ENCODE measurements at regions not wholly inside any gene's neighbourhood (a gene's known extent, or its start where the extent isn't known, plus 50 kb on each side); places are given as distances from the start of the nearest gene placed in this dataset.

- DNase-seq: no peak
Observed at GRCh38 chr20:22652681-22653588, 68.6 kb upstream of the FOXA2 start.

- DNase-seq: no peak
Observed at GRCh38 chr20:22653658-22654642, 69.6 kb upstream of the FOXA2 start.

GRCh38 chr20:22663528-22664025 lies 79.2 kb upstream of the FOXA2 start:
- no peak for DNase-seq

GRCh38 chr20:22667198-22667597 lies 82.8 kb upstream of the FOXA2 start:
- DNase-seq: no peak

- DNase-seq: no peak
Observed at GRCh38 chr20:22672191-22672590, 87.8 kb upstream of the FOXA2 start.

GRCh38 chr20:22673467-22673866 lies 89.1 kb upstream of the FOXA2 start:
- no peak for DNase-seq

- DNase-seq: no peak
Observed at GRCh38 chr20:22675341-22675740, 91.0 kb upstream of the FOXA2 start.

GRCh38 chr20:22678678-22679077 lies 94.3 kb upstream of the FOXA2 start:
- no peak for DNase-seq

GRCh38 chr20:22679197-22679596 lies 94.8 kb upstream of the FOXA2 start:
- no peak for DNase-seq

- DNase-seq: no peak
Observed at GRCh38 chr20:22680031-22680740, 95.8 kb upstream of the FOXA2 start.

GRCh38 chr20:22681591-22682248 lies 97.3 kb upstream of the FOXA2 start:
- DNase-seq: no peak

- DNase-seq: no peak
Observed at GRCh38 chr20:22682381-22682780, 98.0 kb upstream of the FOXA2 start.

GRCh38 chr20:22684072-22684762 lies 99.8 kb upstream of the FOXA2 start:
- DNase-seq: peak; percentile 11

- no peak for DNase-seq
Observed at GRCh38 chr20:22684763-22685443, 100.5 kb upstream of the FOXA2 start.

- DNase-seq: peak; percentile 26
Observed at GRCh38 chr20:22686097-22686496, 101.7 kb upstream of the FOXA2 start.

GRCh38 chr20:22687676-22688349 lies 103.4 kb upstream of the FOXA2 start:
- no peak for DNase-seq

GRCh38 chr20:22688485-22688884 lies 104.1 kb upstream of the FOXA2 start:
- no peak for DNase-seq

- DNase-seq: no peak
Observed at GRCh38 chr20:22689266-22689665, 104.9 kb upstream of the FOXA2 start.

- DNase-seq: no peak
Observed at GRCh38 chr20:22690000-22690399, 105.6 kb upstream of the FOXA2 start.

- DNase-seq: no peak
Observed at GRCh38 chr20:22690616-22691179, 106.3 kb upstream of the FOXA2 start.

Measured in NCI-H2171 (cell line).